ENCODE measurements at regions not wholly inside any gene's neighbourhood (a gene's known extent, or its start where the extent isn't known, plus 50 kb on each side); places are given as distances from the start of the nearest gene placed in this dataset.

DNA sequence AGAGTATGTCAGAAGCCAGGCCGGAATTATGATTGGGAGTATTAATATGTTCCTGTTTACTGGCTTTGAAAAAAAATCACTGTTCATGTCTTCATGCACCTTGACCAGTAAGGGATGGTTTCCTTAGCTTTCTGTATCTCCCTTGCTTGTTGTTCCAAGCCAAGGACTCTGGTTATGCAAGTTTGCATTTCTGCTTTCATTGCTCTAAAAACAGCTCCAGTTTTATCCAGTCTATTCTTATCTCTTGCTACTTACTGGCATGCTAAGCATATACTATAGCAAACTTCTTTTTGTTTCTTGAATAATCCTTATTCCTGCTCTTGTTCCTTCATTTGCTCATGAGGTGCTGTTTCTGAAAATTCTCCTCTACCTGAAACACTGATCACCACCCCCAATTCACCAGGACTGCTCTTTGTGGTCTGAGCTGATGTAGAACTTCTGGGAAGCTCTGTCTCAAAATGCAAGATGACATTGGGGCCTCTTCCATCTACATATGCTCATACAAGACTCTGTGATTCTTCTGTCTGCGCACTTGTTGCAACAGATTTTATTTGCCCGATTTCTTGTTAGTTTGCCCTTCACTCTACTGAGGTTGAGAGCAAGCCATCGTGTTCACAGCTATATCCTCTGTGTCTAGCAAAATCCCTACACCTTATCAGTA lies 173.0 kb downstream of the EBLN2 start:
- TF ChIP-seq, protein P1, sequence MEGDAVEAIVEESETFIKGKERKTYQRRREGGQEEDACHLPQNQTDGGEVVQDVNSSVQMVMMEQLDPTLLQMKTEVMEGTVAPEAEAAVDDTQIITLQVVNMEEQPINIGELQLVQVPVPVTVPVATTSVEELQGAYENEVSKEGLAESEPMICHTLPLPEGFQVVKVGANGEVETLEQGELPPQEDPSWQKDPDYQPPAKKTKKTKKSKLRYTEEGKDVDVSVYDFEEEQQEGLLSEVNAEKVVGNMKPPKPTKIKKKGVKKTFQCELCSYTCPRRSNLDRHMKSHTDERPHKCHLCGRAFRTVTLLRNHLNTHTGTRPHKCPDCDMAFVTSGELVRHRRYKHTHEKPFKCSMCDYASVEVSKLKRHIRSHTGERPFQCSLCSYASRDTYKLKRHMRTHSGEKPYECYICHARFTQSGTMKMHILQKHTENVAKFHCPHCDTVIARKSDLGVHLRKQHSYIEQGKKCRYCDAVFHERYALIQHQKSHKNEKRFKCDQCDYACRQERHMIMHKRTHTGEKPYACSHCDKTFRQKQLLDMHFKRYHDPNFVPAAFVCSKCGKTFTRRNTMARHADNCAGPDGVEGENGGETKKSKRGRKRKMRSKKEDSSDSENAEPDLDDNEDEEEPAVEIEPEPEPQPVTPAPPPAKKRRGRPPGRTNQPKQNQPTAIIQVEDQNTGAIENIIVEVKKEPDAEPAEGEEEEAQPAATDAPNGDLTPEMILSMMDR (IDR thresholded peaks at IDR 0.05), result no peak
- TF ChIP-seq, protein P2, sequence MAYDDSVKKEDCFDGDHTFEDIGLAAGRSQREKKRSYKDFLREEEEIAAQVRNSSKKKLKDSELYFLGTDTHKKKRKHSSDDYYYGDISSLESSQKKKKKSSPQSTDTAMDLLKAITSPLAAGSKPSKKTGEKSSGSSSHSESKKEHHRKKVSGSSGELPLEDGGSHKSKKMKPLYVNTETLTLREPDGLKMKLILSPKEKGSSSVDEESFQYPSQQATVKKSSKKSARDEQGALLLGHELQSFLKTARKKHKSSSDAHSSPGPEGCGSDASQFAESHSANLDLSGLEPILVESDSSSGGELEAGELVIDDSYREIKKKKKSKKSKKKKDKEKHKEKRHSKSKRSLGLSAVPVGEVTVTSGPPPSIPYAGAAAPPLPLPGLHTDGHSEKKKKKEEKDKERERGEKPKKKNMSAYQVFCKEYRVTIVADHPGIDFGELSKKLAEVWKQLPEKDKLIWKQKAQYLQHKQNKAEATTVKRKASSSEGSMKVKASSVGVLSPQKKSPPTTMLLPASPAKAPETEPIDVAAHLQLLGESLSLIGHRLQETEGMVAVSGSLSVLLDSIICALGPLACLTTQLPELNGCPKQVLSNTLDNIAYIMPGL (CRISPR knock-in tag; IDR thresholded peaks at IDR 0.05), result no peak
- TF ChIP-seq, protein P3, sequence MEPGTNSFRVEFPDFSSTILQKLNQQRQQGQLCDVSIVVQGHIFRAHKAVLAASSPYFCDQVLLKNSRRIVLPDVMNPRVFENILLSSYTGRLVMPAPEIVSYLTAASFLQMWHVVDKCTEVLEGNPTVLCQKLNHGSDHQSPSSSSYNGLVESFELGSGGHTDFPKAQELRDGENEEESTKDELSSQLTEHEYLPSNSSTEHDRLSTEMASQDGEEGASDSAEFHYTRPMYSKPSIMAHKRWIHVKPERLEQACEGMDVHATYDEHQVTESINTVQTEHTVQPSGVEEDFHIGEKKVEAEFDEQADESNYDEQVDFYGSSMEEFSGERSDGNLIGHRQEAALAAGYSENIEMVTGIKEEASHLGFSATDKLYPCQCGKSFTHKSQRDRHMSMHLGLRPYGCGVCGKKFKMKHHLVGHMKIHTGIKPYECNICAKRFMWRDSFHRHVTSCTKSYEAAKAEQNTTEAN (CRISPR knock-in tag; IDR thresholded peaks at IDR 0.05), result no peak
- TF ChIP-seq FOXJ3 (CRISPR knock-in tag; IDR thresholded peaks at IDR 0.05; ENCODE audit: borderline replicate concordance) (no peak), RELA (CRISPR knock-in tag; IDR thresholded peaks at IDR 0.05; ENCODE audit: borderline replicate concordance) (no peak), TEAD1 (CRISPR knock-in tag; IDR thresholded peaks at IDR 0.05) (no peak), ZNF121 (CRISPR knock-in tag; IDR thresholded peaks at IDR 0.05) (no peak), ELF4 (CRISPR knock-in tag; IDR thresholded peaks at IDR 0.05; ENCODE audit: low read depth) (no peak), CREB1 (CRISPR knock-in tag; IDR thresholded peaks at IDR 0.05) (no peak), TEAD4 (CRISPR knock-in tag; IDR thresholded peaks at IDR 0.05) (no peak), CREM (CRISPR knock-in tag; IDR thresholded peaks at IDR 0.05) (no peak)
- TF ChIP-seq, protein P4, sequence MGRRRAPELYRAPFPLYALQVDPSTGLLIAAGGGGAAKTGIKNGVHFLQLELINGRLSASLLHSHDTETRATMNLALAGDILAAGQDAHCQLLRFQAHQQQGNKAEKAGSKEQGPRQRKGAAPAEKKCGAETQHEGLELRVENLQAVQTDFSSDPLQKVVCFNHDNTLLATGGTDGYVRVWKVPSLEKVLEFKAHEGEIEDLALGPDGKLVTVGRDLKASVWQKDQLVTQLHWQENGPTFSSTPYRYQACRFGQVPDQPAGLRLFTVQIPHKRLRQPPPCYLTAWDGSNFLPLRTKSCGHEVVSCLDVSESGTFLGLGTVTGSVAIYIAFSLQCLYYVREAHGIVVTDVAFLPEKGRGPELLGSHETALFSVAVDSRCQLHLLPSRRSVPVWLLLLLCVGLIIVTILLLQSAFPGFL (CRISPR knock-in tag; IDR thresholded peaks at IDR 0.05; ENCODE audit: borderline replicate concordance), result no peak
- TF ChIP-seq, protein P5, sequence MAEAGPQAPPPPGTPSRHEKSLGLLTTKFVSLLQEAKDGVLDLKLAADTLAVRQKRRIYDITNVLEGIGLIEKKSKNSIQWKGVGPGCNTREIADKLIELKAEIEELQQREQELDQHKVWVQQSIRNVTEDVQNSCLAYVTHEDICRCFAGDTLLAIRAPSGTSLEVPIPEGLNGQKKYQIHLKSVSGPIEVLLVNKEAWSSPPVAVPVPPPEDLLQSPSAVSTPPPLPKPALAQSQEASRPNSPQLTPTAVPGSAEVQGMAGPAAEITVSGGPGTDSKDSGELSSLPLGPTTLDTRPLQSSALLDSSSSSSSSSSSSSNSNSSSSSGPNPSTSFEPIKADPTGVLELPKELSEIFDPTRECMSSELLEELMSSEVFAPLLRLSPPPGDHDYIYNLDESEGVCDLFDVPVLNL (CRISPR knock-in tag; IDR thresholded peaks at IDR 0.05; ENCODE audit: borderline replicate concordance, low read depth), result no peak

Measured in WTC11 (cell line).